ENCODE measurements at regions not wholly inside any gene's neighbourhood (a gene's known extent, or its start where the extent isn't known, plus 50 kb on each side); places are given as distances from the start of the nearest gene placed in this dataset.

- TF ChIP-seq CTCF (IDR thresholded peaks at IDR 0.05; ENCODE audit: poor library complexity), result no peak
- no peak for TF ChIP-seq EZH2phosphoT487 (IDR thresholded peaks at IDR 0.05; ENCODE audit: low read depth, severe bottlenecking, unreplicated experiment)
Observed at GRCh38 chr1:185420588-185421081, 103.6 kb upstream of the IVNS1ABP start.

Data from hepatocyte (in vitro differentiated cells).